GM23338 (cell line): ENCODE measurements at regions not wholly inside any gene's neighbourhood (a gene's known extent, or its start where the extent isn't known, plus 50 kb on each side); places are given as distances from the start of the nearest gene placed in this dataset.

Experiments used
- ATAC-seq: fragments of 200-7000 bp; cut with Tn5 transposase; 3 replicates; pipeline ENCODE4 v1.9.1; 2020
- DNase-seq: peaks from one replicate; pipeline ENCODE4 v3.0.0-alpha.2; 2015; ENCODE audit warnings: low spot score
- H2AFZ ChIP-seq: fragments of 200-600 bp; sonication (generic); 2 replicates; pipeline ENCODE4 v1.8.0; 2016; ENCODE audit warnings: antibody characterized with exemption, mild to moderate bottlenecking, moderate library complexity
- H3F3A ChIP-seq: fragments of 200-600 bp; sonication (generic); replicated peaks from 2 replicates; pipeline ENCODE4 v1.8.0; 2017; ENCODE audit warnings: antibody characterized with exemption, mixed run types, low read depth
- H3K27ac ChIP-seq: fragments of 200-600 bp; sonication (generic); 2 replicates; pipeline ENCODE4 v1.6.1; 2016; ENCODE audit warnings: low read depth
- H3K27me3 ChIP-seq: fragments of 200-600 bp; sonication (generic); 2 replicates; pipeline ENCODE4 v1.8.0; 2016; ENCODE audit warnings: mild to moderate bottlenecking, mixed run types, moderate library complexity; ENCODE audit not compliant: insufficient read depth
- H3K36me3 ChIP-seq: fragments of 200-600 bp; sonication (generic); 2 replicates; pipeline ENCODE4 v1.8.0; 2016; ENCODE audit warnings: mild to moderate bottlenecking; ENCODE audit not compliant: insufficient read depth
- H3K4me1 ChIP-seq: fragments of 200-600 bp; sonication (generic); 2 replicates; pipeline ENCODE4 v1.8.0; 2016; ENCODE audit warnings: mild to moderate bottlenecking, moderate library complexity; ENCODE audit not compliant: insufficient read depth
- H3K4me2 ChIP-seq: fragments of 200-600 bp; sonication (generic); 2 replicates; pipeline ENCODE4 v1.7.1; 2017; ENCODE audit warnings: mixed run types
- H3K4me3 ChIP-seq: fragments of 200-600 bp; sonication (generic); 2 replicates; pipeline ENCODE4 v1.6.1; 2016; ENCODE audit warnings: mixed run types
- H3K79me2 ChIP-seq: fragments of 200-600 bp; sonication (generic); replicated peaks from 2 replicates; pipeline ENCODE4 v1.8.0; 2017; ENCODE audit warnings: mild to moderate bottlenecking; ENCODE audit not compliant: insufficient read depth
- H3K9me2 ChIP-seq: fragments of 200-600 bp; sonication (generic); 2 replicates; pipeline ENCODE4 v1.8.0; 2017; ENCODE audit not compliant: insufficient read depth
- H4K20me1 ChIP-seq: fragments of 200-600 bp; sonication (generic); replicated peaks from 2 replicates; pipeline ENCODE4 v1.8.0; 2017; ENCODE audit warnings: mild to moderate bottlenecking; ENCODE audit not compliant: insufficient read depth
- H3K27ac Mint-ChIP-seq: 2 replicates; pipeline ENCODE4 v1.8.0; 2020; ENCODE audit warnings: inconsistent platforms, mild to moderate bottlenecking, moderate library complexity, mixed read lengths
- H3K27me3 Mint-ChIP-seq: 3 replicates; pipeline ENCODE4 v1.8.0; 2022; ENCODE audit warnings: low read depth, mild to moderate bottlenecking, moderate library complexity, mixed read lengths, inconsistent platforms; ENCODE audit not compliant: insufficient read depth, poor library complexity
- H3K36me3 Mint-ChIP-seq: 3 replicates; pipeline ENCODE4 v1.8.0; 2021; ENCODE audit warnings: low read depth, mild to moderate bottlenecking, inconsistent platforms, moderate library complexity, mixed read lengths
- H3K4me1 Mint-ChIP-seq: 3 replicates; pipeline ENCODE4 v1.8.0; 2020; ENCODE audit warnings: mild to moderate bottlenecking, inconsistent platforms, mixed read lengths
- H3K4me3 Mint-ChIP-seq: 3 replicates; pipeline ENCODE4 v1.8.0; 2021; ENCODE audit warnings: moderate library complexity, mild to moderate bottlenecking, inconsistent platforms, mixed read lengths
- H3K9me3 Mint-ChIP-seq: 3 replicates; pipeline ENCODE4 v1.8.0; 2020; ENCODE audit warnings: moderate library complexity, mild to moderate bottlenecking, inconsistent platforms, mixed read lengths
- EZH2 ChIP-seq: fragments of 200-600 bp; sonication (generic); IDR thresholded peaks from one replicate; pipeline ENCODE4 v1.8.0; 2017; ENCODE audit warnings: antibody characterized with exemption, mild to moderate bottlenecking, low read depth; ENCODE audit not compliant: unreplicated experiment
- EZH2phosphoT487 ChIP-seq: fragments of 200-600 bp; sonication (generic); IDR thresholded peaks from one replicate; pipeline ENCODE4 v1.8.1; 2018; ENCODE audit warnings: antibody characterized with exemption; ENCODE audit not compliant: unreplicated experiment
- JUNB ChIP-seq: IDR thresholded peaks from one replicate; pipeline ENCODE4 v1.6.1; 2016; ENCODE audit warnings: antibody characterized with exemption; ENCODE audit not compliant: unreplicated experiment
- NANOG ChIP-seq: IDR thresholded peaks from 2 replicates; pipeline ENCODE4 v1.6.1; 2016; ENCODE audit warnings: antibody characterized with exemption, borderline replicate concordance
- ZNF331 ChIP-seq: fragments of 250-450 bp; sonication (Bioruptor Pico); IDR thresholded peaks from 2 replicates; pipeline ENCODE4 v1.5.0; 2020; ENCODE audit warnings: low read depth, mild to moderate bottlenecking, moderate library complexity
- TF ChIP-seq, protein P1 (sequence below): IDR thresholded peaks from one replicate; pipeline ENCODE4 v1.6.1; 2018; ENCODE audit warnings: antibody characterized with exemption; ENCODE audit not compliant: unreplicated experiment
- TF ChIP-seq, protein P2 (sequence below): fragments of 250-450 bp; sonication (Bioruptor Pico); IDR thresholded peaks from 2 replicates; pipeline ENCODE4 v1.5.0; 2020; ENCODE audit warnings: mild to moderate bottlenecking, moderate library complexity

DNA sequence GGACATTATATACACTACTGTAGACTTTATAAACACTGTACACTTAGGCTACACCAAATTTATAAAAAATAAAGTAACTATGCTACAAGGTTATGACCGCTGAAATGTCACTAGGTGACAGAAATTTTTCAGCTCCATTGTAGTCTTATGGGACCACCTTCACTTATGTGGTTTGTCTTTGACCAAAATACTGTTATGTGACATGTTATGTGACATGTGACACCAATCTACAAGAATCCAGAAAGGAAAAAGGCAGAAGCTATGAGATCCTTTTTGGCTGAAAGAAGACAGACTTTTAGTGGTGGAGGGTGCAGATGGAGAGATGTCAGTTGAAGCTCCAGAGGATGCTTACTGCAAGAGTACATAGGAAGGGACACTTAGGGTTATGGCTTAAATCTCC is 1378.4 kb upstream of the TENM4 start:
- no peak overlapping the region for H3K4me3 ChIP-seq
- peaks cover 13% of the 10 kb centered on the region; the same call in 1 of the 2 replicates for H3K4me1 ChIP-seq
- DNase-seq = no peak
- H3K9me2 ChIP-seq = no peaks in the 10 kb centered on the region
- Mint-ChIP-seq H3K36me3 (no peaks in the 10 kb centered on the region), H3K9me3 (no peaks in the 10 kb centered on the region), H3K27me3 (no peaks in the 10 kb centered on the region), H3K27ac (no peak overlapping the region), H3K4me1 (peaks cover 18% of the 10 kb centered on the region; the same call in 2 of the 3 replicates), H3K4me3 (no peak overlapping the region)
- H3K36me3 ChIP-seq = no peaks in the 10 kb centered on the region
- H3K27ac ChIP-seq = no peak overlapping the region
- H3F3A ChIP-seq = no peaks in the 10 kb centered on the region
- no peak overlapping the region for H3K4me2 ChIP-seq
- H4K20me1 ChIP-seq = no peaks in the 10 kb centered on the region
- H3K79me2 ChIP-seq = no peaks in the 10 kb centered on the region
- ATAC-seq = no peak
- no peaks in the 10 kb centered on the region for H3K27me3 ChIP-seq
- H2AFZ ChIP-seq = no peak overlapping the region
- no peak for TF ChIP-seq JUNB
- TF ChIP-seq NANOG = no peak
- TF ChIP-seq, protein P1, sequence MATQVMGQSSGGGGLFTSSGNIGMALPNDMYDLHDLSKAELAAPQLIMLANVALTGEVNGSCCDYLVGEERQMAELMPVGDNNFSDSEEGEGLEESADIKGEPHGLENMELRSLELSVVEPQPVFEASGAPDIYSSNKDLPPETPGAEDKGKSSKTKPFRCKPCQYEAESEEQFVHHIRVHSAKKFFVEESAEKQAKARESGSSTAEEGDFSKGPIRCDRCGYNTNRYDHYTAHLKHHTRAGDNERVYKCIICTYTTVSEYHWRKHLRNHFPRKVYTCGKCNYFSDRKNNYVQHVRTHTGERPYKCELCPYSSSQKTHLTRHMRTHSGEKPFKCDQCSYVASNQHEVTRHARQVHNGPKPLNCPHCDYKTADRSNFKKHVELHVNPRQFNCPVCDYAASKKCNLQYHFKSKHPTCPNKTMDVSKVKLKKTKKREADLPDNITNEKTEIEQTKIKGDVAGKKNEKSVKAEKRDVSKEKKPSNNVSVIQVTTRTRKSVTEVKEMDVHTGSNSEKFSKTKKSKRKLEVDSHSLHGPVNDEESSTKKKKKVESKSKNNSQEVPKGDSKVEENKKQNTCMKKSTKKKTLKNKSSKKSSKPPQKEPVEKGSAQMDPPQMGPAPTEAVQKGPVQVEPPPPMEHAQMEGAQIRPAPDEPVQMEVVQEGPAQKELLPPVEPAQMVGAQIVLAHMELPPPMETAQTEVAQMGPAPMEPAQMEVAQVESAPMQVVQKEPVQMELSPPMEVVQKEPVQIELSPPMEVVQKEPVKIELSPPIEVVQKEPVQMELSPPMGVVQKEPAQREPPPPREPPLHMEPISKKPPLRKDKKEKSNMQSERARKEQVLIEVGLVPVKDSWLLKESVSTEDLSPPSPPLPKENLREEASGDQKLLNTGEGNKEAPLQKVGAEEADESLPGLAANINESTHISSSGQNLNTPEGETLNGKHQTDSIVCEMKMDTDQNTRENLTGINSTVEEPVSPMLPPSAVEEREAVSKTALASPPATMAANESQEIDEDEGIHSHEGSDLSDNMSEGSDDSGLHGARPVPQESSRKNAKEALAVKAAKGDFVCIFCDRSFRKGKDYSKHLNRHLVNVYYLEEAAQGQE = no peak
- no peak for TF ChIP-seq EZH2phosphoT487
- TF ChIP-seq, protein P2, sequence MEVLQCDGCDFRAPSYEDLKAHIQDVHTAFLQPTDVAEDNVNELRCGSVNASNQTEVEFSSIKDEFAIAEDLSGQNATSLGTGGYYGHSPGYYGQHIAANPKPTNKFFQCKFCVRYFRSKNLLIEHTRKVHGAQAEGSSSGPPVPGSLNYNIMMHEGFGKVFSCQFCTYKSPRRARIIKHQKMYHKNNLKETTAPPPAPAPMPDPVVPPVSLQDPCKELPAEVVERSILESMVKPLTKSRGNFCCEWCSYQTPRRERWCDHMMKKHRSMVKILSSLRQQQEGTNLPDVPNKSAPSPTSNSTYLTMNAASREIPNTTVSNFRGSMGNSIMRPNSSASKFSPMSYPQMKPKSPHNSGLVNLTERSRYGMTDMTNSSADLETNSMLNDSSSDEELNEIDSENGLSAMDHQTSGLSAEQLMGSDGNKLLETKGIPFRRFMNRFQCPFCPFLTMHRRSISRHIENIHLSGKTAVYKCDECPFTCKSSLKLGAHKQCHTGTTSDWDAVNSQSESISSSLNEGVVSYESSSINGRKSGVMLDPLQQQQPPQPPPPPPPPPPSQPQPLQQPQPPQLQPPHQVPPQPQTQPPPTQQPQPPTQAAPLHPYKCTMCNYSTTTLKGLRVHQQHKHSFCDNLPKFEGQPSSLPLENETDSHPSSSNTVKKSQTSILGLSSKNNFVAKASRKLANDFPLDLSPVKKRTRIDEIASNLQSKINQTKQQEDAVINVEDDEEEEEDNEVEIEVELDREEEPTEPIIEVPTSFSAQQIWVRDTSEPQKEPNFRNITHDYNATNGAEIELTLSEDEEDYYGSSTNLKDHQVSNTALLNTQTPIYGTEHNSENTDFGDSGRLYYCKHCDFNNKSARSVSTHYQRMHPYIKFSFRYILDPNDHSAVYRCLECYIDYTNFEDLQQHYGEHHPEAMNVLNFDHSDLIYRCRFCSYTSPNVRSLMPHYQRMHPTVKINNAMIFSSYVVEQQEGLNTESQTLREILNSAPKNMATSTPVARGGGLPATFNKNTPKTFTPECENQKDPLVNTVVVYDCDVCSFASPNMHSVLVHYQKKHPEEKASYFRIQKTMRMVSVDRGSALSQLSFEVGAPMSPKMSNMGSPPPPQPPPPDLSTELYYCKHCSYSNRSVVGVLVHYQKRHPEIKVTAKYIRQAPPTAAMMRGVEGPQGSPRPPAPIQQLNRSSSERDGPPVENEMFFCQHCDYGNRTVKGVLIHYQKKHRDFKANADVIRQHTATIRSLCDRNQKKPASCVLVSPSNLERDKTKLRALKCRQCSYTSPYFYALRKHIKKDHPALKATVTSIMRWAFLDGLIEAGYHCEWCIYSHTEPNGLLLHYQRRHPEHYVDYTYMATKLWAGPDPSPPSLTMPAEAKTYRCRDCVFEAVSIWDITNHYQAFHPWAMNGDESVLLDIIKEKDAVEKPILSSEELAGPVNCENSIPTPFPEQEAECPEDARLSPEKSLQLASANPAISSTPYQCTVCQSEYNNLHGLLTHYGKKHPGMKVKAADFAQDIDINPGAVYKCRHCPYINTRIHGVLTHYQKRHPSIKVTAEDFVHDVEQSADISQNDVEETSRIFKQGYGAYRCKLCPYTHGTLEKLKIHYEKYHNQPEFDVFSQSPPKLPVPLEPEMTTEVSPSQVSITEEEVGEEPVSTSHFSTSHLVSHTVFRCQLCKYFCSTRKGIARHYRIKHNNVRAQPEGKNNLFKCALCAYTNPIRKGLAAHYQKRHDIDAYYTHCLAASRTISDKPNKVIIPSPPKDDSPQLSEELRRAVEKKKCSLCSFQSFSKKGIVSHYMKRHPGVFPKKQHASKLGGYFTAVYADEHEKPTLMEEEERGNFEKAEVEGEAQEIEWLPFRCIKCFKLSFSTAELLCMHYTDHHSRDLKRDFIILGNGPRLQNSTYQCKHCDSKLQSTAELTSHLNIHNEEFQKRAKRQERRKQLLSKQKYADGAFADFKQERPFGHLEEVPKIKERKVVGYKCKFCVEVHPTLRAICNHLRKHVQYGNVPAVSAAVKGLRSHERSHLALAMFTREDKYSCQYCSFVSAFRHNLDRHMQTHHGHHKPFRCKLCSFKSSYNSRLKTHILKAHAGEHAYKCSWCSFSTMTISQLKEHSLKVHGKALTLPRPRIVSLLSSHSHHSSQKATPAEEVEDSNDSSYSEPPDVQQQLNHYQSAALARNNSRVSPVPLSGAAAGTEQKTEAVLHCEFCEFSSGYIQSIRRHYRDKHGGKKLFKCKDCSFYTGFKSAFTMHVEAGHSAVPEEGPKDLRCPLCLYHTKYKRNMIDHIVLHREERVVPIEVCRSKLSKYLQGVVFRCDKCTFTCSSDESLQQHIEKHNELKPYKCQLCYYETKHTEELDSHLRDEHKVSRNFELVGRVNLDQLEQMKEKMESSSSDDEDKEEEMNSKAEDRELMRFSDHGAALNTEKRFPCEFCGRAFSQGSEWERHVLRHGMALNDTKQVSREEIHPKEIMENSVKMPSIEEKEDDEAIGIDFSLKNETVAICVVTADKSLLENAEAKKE (CRISPR knock-in tag) = no peak
- TF ChIP-seq ZNF331 (CRISPR knock-in tag) = no peak
- TF ChIP-seq EZH2 = no peak
